Activated CD4-positive, alpha-beta T cell treated with anti-CD3 and anti-CD28 coated beads, Interleukin-2, amount 50 U/mL, for 48 hours (primary cell): ENCODE measurements at regions not wholly inside any gene's neighbourhood (a gene's known extent, or its start where the extent isn't known, plus 50 kb on each side); places are given as distances from the start of the nearest gene placed in this dataset.

Source experiments
- DNase-seq, 2 experiments: peaks; one replicate each; pipeline ENCODE4 v3.0.0-alpha.2; 2020

DNA sequence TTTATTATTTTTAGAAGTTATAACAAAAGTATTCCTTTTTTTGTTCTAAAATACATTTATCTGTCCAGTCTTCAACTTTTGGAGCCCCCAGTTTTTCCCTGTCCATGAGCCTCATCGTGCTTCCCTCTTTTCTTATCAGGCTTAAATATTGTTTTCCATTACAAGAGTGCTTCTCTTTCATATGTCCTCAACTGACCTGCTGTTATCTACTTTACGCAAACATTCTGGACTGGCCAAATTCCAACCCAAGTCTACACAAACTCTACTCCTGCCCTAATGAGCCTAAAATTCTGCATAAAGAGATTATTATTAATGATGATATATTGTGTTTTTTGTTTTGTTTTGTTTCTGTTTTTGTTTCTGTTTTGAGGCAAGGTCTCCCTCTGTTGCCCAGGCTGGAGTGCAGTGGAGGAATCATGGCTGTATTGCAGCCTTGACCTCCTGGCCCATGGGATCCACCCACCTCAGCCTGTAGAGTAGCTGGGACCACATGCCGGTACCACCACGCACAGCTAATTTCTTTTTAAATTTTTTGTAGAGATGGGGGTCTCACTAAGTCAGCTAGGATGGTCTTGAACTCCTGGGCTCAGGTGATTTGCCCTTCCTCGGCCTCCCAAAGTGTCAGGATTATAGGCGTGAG, 318.8 kb upstream of the NEGR1 start:
- DNase-seq, result no peak

- DNase-seq, result no peak
Observed at GRCh38 chr1:72586023-72586685, 303.8 kb upstream of the NEGR1 start.

GRCh38 chr1:72579629-72580028, 297.3 kb upstream of the NEGR1 start:
- no peak for DNase-seq

GRCh38 chr1:72570815-72571214, 288.5 kb upstream of the NEGR1 start:
- DNase-seq, result no peak

GRCh38 chr1:72568113-72568512, 285.8 kb upstream of the NEGR1 start:
- no peak for DNase-seq

- DNase-seq, result no peak
Observed at GRCh38 chr1:72567521-72567920, 285.2 kb upstream of the NEGR1 start.

- no peak for DNase-seq
Observed at GRCh38 chr1:72564749-72565148, 282.4 kb upstream of the NEGR1 start.

DNA sequence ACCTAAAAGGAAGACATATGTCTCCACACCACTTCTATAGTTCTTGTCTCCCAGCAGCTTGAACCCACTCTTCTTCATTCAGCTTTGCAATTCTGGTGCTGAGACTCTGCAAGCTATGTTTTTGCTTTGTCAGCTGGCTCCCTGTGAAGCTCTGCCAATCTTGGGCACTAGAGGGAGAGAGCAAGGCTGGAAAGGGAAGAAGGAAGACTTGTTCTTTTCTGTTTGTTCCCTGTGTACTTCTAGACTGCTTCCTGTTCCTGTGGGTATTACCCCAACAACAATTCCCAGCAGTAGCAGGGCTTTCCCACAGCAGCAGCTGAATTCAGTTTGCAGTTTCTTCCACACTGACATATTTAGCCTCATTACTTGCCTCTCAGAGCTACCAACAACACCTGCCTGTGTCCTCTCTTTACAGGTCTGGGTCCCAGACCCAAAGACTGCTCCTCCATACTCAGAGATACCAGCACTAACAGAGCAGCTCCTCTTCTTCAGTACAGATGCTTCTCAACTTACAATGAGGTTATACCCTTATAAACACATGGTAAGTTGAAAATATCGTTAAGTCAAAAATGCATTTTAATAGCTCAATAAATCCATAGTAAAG, 275.2 kb upstream of the NEGR1 start:
- DNase-seq, result no peak

DNA sequence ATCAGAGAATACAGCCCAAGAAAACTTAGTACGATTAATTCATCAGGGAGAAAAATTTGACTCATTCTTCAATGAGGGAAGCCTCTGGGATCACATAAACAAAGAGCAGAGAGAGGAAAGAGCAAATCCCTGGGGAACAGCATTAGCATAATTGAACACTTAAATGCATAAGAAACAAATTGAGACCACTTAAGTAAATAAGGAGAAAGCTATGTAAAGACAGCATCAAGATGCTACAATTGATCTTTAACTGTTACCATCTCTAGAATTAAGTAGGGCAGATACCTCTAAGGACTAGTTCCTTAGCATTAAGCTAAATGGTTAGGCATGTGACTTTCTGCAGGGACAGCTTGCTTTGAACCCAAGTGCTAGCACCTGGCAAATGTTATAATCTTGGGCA, 265.1 kb upstream of the NEGR1 start:
- DNase-seq, result no peak

- DNase-seq, result no peak
Observed at GRCh38 chr1:72540674-72541073, 258.3 kb upstream of the NEGR1 start.

DNA sequence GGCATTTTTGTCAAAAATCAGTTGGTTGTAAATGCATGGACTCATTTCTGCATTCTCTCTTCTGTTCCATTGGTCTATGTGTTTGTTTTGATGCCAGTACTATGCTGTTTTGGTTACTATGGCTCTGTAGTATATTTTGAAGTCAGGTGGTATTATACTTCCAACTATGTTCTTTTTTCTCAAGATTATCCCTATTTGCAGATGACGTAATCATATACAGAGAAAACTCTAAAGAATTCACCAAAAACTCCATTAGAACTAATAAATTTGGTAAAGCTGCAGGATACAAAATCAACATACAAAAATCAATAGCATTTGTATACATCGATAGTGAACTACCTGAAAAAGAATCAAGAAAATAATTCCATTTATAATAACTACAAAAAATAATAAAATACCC, 253.1 kb upstream of the NEGR1 start:
- DNase-seq, result no peak

GRCh38 chr1:72530646-72531045, 248.3 kb upstream of the NEGR1 start:
- DNase-seq, result no peak

GRCh38 chr1:72526926-72527325, 244.6 kb upstream of the NEGR1 start:
- no peak for DNase-seq

DNA sequence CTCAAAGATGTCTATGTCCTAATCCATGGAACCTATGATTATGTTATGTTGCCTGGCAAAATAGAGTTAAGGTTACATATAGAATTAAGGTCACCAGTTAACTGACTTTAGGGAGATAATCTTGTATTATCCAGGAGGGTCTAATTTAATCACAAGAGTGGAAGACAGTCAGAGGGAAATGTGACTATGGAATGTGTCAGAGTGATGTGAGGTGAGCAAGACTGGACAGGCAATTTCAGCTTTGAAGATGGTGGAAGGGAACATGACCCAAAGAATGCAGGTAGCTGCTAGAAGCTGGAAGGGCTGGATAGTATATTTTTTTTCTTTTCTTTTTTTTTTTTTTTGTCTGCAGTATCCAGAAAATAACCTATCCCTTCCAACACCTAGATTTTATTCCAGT, 241.7 kb upstream of the NEGR1 start:
- DNase-seq, result no peak

DNA sequence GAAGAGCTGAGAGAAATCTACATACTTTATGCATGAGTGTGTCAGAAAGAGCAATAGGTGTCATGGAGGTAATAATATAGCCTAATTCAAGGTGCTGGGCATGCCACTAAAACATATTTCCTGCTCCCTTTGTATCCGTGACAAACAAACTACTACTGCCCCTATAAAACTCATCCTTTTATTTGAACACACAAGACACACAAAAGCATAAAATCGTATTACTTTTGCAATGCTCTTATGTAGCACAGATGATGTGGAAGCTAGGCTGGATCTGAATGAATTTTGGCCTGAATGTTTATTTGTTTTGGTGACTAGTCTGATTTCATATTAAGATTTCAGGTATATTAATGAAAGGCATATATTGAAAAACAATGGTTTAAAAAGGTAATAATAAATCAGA, 239.3 kb upstream of the NEGR1 start:
- no peak for DNase-seq

- DNase-seq, result no peak
Observed at GRCh38 chr1:72516826-72517225, 234.5 kb upstream of the NEGR1 start.

DNA sequence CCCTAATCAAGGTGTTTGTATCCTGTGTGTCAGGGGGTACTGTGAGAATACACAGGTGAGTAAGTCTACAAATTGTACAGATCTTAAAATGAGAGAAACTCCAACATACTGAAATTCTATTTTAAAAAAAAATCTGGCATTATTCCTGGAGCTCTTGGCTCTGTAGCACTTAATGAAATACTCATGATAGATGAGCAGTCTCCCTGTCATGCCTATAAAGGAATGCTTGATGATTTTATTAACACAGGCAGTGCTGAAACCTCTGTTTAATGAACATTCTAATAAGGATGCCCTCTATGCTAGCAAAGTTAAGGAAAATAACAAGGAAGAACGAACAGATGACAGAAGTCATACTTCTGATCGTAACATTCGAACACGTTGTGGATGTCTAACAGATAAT, 233.9 kb upstream of the NEGR1 start:
- no peak for DNase-seq

DNA sequence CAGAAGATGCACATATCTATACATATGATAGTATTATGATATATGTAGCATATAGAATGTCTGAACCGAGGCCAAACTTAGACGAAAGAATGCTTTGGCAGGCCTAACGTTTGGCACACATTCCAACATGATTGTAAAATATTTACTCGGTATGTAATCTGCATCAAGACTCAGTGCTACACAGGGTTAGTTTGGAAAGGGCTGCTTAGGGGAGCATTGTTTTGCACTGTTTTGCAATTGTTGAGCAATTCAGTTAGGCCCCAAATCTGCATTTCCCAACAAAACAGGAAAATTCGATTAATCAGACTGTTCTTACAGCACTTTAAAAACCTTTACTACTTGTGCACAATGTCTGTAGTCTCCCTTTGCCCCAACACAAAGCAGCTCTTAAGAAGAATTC, 216.0 kb upstream of the NEGR1 start:
- no peak for DNase-seq

DNA sequence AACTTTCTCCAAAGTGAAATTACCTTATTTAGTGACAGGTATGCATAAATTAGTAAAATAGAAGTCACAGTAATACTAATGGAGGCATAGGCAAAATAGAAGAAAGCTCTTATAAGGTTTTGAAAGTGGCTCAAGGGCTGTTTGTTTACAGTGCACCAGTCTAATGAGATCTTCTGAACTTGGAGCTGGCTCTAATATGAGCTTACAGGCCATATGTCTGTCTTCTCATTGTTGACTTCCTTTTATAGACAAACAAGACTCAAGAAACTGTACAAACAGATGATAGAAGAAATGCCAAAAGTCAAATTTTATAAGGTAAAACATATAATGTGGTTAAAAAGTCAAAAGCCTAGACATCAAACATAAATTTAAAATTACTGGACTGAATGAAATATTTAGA, 207.5 kb upstream of the NEGR1 start:
- no peak for DNase-seq

DNA sequence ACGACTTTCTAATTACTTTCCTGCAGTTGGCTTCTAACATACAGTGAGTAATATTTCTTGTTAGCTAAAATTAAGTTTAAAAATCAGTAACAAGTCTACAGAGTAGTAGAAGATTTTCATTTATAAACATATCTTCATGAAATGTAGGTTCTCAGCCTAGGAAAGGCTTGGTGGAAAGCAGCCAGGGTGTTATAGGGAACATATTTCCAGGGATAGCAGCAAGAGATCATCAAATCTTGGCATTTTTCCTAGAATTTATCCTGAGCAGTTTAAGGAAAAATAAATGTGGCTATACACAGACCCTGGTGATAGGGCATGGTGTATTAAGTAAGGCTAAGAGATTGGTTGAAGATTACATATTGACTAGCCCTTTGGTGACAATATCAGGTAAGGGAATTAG, 203.5 kb upstream of the NEGR1 start:
- DNase-seq, result no peak

- no peak for DNase-seq
Observed at GRCh38 chr1:72483846-72484357, 201.6 kb upstream of the NEGR1 start.

DNA sequence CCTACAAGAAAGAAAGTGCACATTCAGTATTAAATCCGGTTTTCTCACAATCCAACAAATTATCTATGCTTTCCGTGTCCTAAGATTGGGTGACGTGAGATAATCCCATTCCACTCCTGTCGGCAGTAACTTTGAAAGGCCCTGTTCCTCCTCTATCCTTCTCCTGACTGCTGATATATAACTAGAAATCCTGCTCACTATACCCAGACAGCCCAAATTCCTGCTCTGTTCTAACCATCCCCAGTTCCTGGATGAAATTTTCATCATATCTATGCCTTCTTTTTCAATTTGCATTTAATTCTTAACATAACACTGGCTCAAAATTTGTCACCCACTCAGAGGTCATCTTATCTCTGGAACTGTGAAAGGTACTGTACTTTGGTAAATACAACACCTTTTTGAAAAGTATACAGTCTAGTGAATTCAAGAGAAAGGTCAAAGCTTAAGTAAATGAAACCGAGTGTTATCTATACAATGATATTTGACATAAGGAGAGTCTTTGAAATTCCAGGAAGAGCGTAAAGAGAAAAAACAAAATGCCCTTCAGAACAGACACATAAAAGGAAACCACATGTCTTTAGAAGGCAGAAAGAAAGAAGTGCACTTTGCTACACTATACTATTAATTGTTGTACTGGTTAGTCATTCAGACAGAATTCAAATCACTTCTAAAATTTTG, 200.5 kb upstream of the NEGR1 start:
- DNase-seq, result no peak

GRCh38 chr1:72481420-72481970, 199.2 kb upstream of the NEGR1 start:
- no peak for DNase-seq

DNA sequence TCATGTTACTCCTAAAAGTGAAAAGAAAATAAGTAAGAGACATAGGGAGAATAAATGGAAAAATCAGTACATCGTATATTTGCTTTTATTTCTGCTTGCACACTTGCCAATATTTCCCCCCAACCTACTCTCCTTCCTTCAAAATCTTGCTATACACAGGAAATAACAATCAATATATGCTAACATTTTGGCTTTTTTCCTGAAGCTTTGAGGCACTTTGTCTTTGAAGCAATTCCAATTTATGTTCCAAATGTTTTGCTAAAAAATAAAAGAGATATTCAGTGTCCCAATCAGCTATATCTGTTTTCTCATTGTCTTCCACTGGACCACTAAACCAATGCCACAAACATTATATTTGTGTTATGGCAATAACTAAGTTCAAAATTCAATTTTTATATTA, 184.0 kb upstream of the NEGR1 start:
- DNase-seq, result no peak
